H4 (cell line): ENCODE measurements at regions not wholly inside any gene's neighbourhood (a gene's known extent, or its start where the extent isn't known, plus 50 kb on each side); places are given as distances from the start of the nearest gene placed in this dataset.
"Not testable (repeated sequence)": the region's sequence is repeated elsewhere in the genome, so short reads cannot be mapped to it uniquely, and the experiment has no call there.

Source experiments
- DNase-seq: peaks from one replicate; pipeline ENCODE4 v3.0.0-alpha.2; 2015; ENCODE audit warnings: low spot score

- DNase-seq: no peak
Observed at GRCh38 chr14:45976001-45976400, 675.6 kb downstream of the RPL10L start.

- no peak for DNase-seq
Observed at GRCh38 chr14:45972416-45972815, 679.2 kb downstream of the RPL10L start.

GRCh38 chr14:45970621-45971020 is 681.0 kb downstream of the RPL10L start:
- DNase-seq: no peak

- DNase-seq: no peak
Observed at GRCh38 chr14:45968037-45968436, 683.5 kb downstream of the RPL10L start.

GRCh38 chr14:45949479-45949878 is 696.5 kb upstream of the MIS18BP1 start:
- DNase-seq: no peak

GRCh38 chr14:45947830-45948229 is 694.8 kb upstream of the MIS18BP1 start:
- no peak for DNase-seq

GRCh38 chr14:45946251-45946650 is 693.2 kb upstream of the MIS18BP1 start:
- no peak for DNase-seq

GRCh38 chr14:45940318-45940717 is 687.3 kb upstream of the MIS18BP1 start:
- DNase-seq: no peak

- DNase-seq: no peak
Observed at GRCh38 chr14:45939572-45939971, 686.6 kb upstream of the MIS18BP1 start.

- DNase-seq: peak; percentile 2
Observed at GRCh38 chr14:45919995-45920394, 667.0 kb upstream of the MIS18BP1 start.

GRCh38 chr14:45916340-45916953 is 663.4 kb upstream of the MIS18BP1 start:
- DNase-seq: no peak

- DNase-seq: no peak
Observed at GRCh38 chr14:45907782-45908181, 654.8 kb upstream of the MIS18BP1 start.

GRCh38 chr14:45906257-45906656 is 653.3 kb upstream of the MIS18BP1 start:
- no peak for DNase-seq

GRCh38 chr14:45905672-45906071 is 652.7 kb upstream of the MIS18BP1 start:
- no peak for DNase-seq

GRCh38 chr14:45904314-45904713 is 651.3 kb upstream of the MIS18BP1 start:
- no peak for DNase-seq

- DNase-seq: peak; percentile 5
Observed at GRCh38 chr14:45902241-45902640, 649.2 kb upstream of the MIS18BP1 start.

GRCh38 chr14:45897439-45897838 is 644.4 kb upstream of the MIS18BP1 start:
- no peak for DNase-seq

GRCh38 chr14:45893127-45893526 is 640.1 kb upstream of the MIS18BP1 start:
- no peak for DNase-seq

GRCh38 chr14:45891417-45892080 is 638.5 kb upstream of the MIS18BP1 start:
- DNase-seq: no peak

- DNase-seq: not testable (repeated sequence)
Observed at GRCh38 chr14:45888766-45889285, 635.8 kb upstream of the MIS18BP1 start.

GRCh38 chr14:45877981-45878380 is 625.0 kb upstream of the MIS18BP1 start:
- DNase-seq: no peak

GRCh38 chr14:45868863-45869262 is 615.9 kb upstream of the MIS18BP1 start:
- DNase-seq: no peak

GRCh38 chr14:45868377-45868776 is 615.4 kb upstream of the MIS18BP1 start:
- no peak for DNase-seq
